ENCODE measurements at regions not wholly inside any gene's neighbourhood (a gene's known extent, or its start where the extent isn't known, plus 50 kb on each side); places are given as distances from the start of the nearest gene placed in this dataset.

DNA sequence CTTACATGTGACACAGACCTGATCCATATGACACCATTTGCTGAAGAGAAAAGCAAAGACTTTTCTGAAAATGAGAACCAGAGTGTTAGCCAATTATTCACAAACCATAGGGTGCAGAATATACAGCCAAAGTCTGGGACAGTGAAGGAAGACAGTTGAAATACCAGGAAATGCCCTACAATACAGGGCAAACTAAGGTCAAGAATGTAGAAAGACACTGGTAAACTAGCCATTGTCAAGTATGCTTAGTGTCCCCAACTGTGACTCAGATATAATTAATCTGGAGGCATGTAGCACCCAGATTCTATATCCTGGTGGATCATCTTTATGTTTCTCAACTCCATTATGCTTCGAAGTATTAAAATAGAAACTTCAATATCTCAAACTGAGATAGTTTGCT lies 200.9 kb upstream of the FSTL5 start (continued):
- no peak for TF ChIP-seq PRDM15 (CRISPR knock-in tag; IDR thresholded peaks at IDR 0.05)
- TF ChIP-seq CHD4 (IDR thresholded peaks at IDR 0.05) = no peak
- TF ChIP-seq GATAD2B (conservative IDR thresholded peaks at IDR 0.05; ENCODE audit: low read depth) = no peak
- no peak for TF ChIP-seq FOXK2 (IDR thresholded peaks at IDR 0.05)
- TF ChIP-seq ZNF384 (IDR thresholded peaks at IDR 0.05; ENCODE audit: borderline replicate concordance, low read depth, low read length) = no peak
- no peak for TF ChIP-seq E2F8 (IDR thresholded peaks at IDR 0.05; ENCODE audit: low read depth, partially characterized antibody)
- TF ChIP-seq SRF (IDR thresholded peaks at IDR 0.05; ENCODE audit: low read depth in 2 of 2, low read length in 2 of 2) = no peak
- no peak for TF ChIP-seq NBN (IDR thresholded peaks at IDR 0.05)

Measured in GM12878 (cell line).